PC-3 (cell line): ENCODE measurements at regions not wholly inside any gene's neighbourhood (a gene's known extent, or its start where the extent isn't known, plus 50 kb on each side); places are given as distances from the start of the nearest gene placed in this dataset.
"Not testable (repeated sequence)": the region's sequence is repeated elsewhere in the genome, so short reads cannot be mapped to it uniquely, and the experiment has no call there.

Experiments used
- ATAC-seq: fragments of 200-7000 bp; cut with Tn5 transposase; 2 replicates; pipeline ENCODE4 v1.9.1; 2020; ENCODE audit warnings: mild to moderate bottlenecking, moderate library complexity
- BruUV-seq: library from RNA; stranded (reverse); fragments of 400-500 nt; replicated peaks from 2 replicates; lab custom pipeline; 2021; lab: Mats Ljungman, UMichigan
- CTCF ChIA-PET: fragments of 300-600 bp; sonication (Branson Sonifier 250); formaldehyde crosslinking; loops from one replicate; lab custom pipeline; 2022; ENCODE audit warnings: antibody characterized with exemption; lab: Charles Lee
- POLR2A ChIA-PET: fragments of 300-600 bp; sonication (Branson Sonifier 250); formaldehyde crosslinking; loops from one replicate; lab custom pipeline; 2022; ENCODE audit warnings: antibody characterized with exemption; ENCODE audit not compliant: unreplicated experiment; lab: Charles Lee
- DNase-seq: peaks from one replicate; pipeline ENCODE4 v3.0.0-alpha.2; 2015
- H2AFZ ChIP-seq: fragments of 300-600 bp; sonication (generic); 2 replicates; pipeline ENCODE4 v1.6.0; 2016; ENCODE audit warnings: antibody characterized with exemption, low read length
- H3F3A ChIP-seq: fragments of 300-600 bp; sonication (generic); one replicate; pipeline ENCODE4 v1.6.0; 2017; ENCODE audit warnings: antibody characterized with exemption, low read length, control low read depth, mild to moderate bottlenecking; ENCODE audit not compliant: unreplicated experiment
- H3K27ac ChIP-seq: fragments of 300-600 bp; sonication (generic); 2 replicates; pipeline ENCODE4 v1.5.1; 2016; ENCODE audit warnings: mild to moderate bottlenecking, low read length
- H3K27me3 ChIP-seq: fragments of 300-600 bp; sonication (generic); 2 replicates; pipeline ENCODE4 v1.6.1; 2016; ENCODE audit warnings: low read length, mixed read lengths
- H3K36me3 ChIP-seq: fragments of 300-600 bp; sonication (generic); 2 replicates; pipeline ENCODE4 v1.6.1; 2016; ENCODE audit warnings: low read depth, mixed run types, low read length, mixed read lengths
- H3K4me1 ChIP-seq: fragments of 300-600 bp; sonication (generic); 2 replicates; pipeline ENCODE4 v1.5.1; 2016; ENCODE audit warnings: low read length; ENCODE audit not compliant: insufficient read depth
- H3K4me2 ChIP-seq: fragments of 300-600 bp; sonication (generic); 2 replicates; pipeline ENCODE4 v1.6.0; 2016; ENCODE audit warnings: low read length
- H3K4me3 ChIP-seq: fragments of 300-600 bp; sonication (generic); 2 replicates; pipeline ENCODE4 v1.5.1; 2016; ENCODE audit warnings: mild to moderate bottlenecking, low read length, mixed read lengths
- H3K79me2 ChIP-seq: fragments of 300-600 bp; sonication (generic); 2 replicates; pipeline ENCODE4 v1.6.1; 2017; ENCODE audit warnings: low read length, mixed read lengths
- H3K9ac ChIP-seq: fragments of 300-600 bp; sonication (generic); 2 replicates; pipeline ENCODE4 v1.6.0; 2016; ENCODE audit warnings: mild to moderate bottlenecking, low read length
- H3K9me2 ChIP-seq: fragments of 300-600 bp; sonication (generic); replicated peaks from 2 replicates; pipeline ENCODE4 v1.6.1; 2016; ENCODE audit warnings: mixed run types, low read length, mixed read lengths
- H3K9me3 ChIP-seq: fragments of 300-600 bp; sonication (generic); 2 replicates; pipeline ENCODE4 v1.6.1; 2016; ENCODE audit warnings: low read length, mixed read lengths
- H4K20me1 ChIP-seq: fragments of 300-600 bp; sonication (generic); 2 replicates; pipeline ENCODE4 v1.6.1; 2016; ENCODE audit warnings: low read length, mixed read lengths
- CTCF ChIP-seq: fragments of 300-600 bp; sonication (generic); conservative IDR thresholded peaks from 2 replicates; pipeline ENCODE4 v1.5.1; 2017; ENCODE audit warnings: antibody characterized with exemption, low read depth, mild to moderate bottlenecking, low read length
- EZH2 ChIP-seq: fragments of 300-600 bp; sonication (generic); IDR thresholded peaks from one replicate; pipeline ENCODE4 v1.6.1; 2017; ENCODE audit warnings: antibody characterized with exemption, mild to moderate bottlenecking, low read length; ENCODE audit not compliant: unreplicated experiment
- EZH2phosphoT487 ChIP-seq: fragments of 300-600 bp; sonication (generic); IDR thresholded peaks from 2 replicates; pipeline ENCODE4 v1.6.1; 2018; ENCODE audit warnings: mild to moderate bottlenecking, antibody characterized with exemption, low read length, borderline replicate concordance
- intact Hi-C: fragments of 100-400 bp; cut with micrococcal nuclease; formaldehyde crosslinking; loops from 2 replicates; pipeline ENCODE4 v1.9.0; 2023

GRCh38 chr10:9451211-9451773 lies 1396.8 kb downstream of the GATA3 start:
- H2AFZ ChIP-seq: no peak overlapping the region
- no peaks in the 10 kb centered on the region for H3K9me3 ChIP-seq
- TF ChIP-seq CTCF: no peak
- TF ChIP-seq EZH2: no peak
- TF ChIP-seq EZH2phosphoT487: no peak
- ATAC-seq (no peak), DNase-seq (no peak)
- no peak overlapping the region for H3K9ac ChIP-seq
- H3K79me2 ChIP-seq: no peaks in the 10 kb centered on the region
- H3K4me1 ChIP-seq: no peaks in the 10 kb centered on the region
- H3F3A ChIP-seq: no peaks in the 10 kb centered on the region
- no peaks in the 10 kb centered on the region for H3K9me2 ChIP-seq
- ChIA-PET POLR2A (no interaction called here), CTCF (no interaction called here)
- no peak overlapping the region for H3K4me3 ChIP-seq
- H3K27ac ChIP-seq: no peak overlapping the region
- H4K20me1 ChIP-seq: no peaks in the 10 kb centered on the region
- BruUV-seq: no TSS peak
- no peaks in the 10 kb centered on the region for H3K36me3 ChIP-seq
- H3K27me3 ChIP-seq: no peaks in the 10 kb centered on the region
- H3K4me2 ChIP-seq: no peak overlapping the region
- intact Hi-C loops: no loop called here

GRCh38 chr10:9452056-9452455 lies 1397.6 kb downstream of the GATA3 start:
- intact Hi-C loops: no loop called here
- Histone ChIP-seq H3K36me3 (no peaks in the 10 kb centered on the region), H3K4me2 (no peak overlapping the region), H3K79me2 (no peaks in the 10 kb centered on the region), H3K4me3 (no peak overlapping the region), H3K9me2 (no peaks in the 10 kb centered on the region), H4K20me1 (no peaks in the 10 kb centered on the region), H3K9ac (no peak overlapping the region), H3K4me1 (no peaks in the 10 kb centered on the region), H3F3A (no peaks in the 10 kb centered on the region), H3K27me3 (no peaks in the 10 kb centered on the region), H3K27ac (no peak overlapping the region), H2AFZ (no peak overlapping the region), H3K9me3 (no peaks in the 10 kb centered on the region)
- no peak for DNase-seq
- BruUV-seq: no TSS peak
- ChIA-PET POLR2A (no interaction called here), CTCF (no interaction called here)
- TF ChIP-seq EZH2phosphoT487 (no peak), CTCF (no peak), EZH2 (no peak)
- no peak for ATAC-seq

GRCh38 chr10:9453871-9454270 lies 1399.4 kb downstream of the GATA3 start:
- H3K4me1 ChIP-seq, DNase-seq, intact Hi-C loops, BruUV-seq, H3F3A ChIP-seq, H3K27ac ChIP-seq, ATAC-seq, H3K9me2 ChIP-seq, H3K36me3 ChIP-seq, H3K9me3 ChIP-seq, H4K20me1 ChIP-seq, H3K9ac ChIP-seq, H3K79me2 ChIP-seq, H2AFZ ChIP-seq, H3K4me3 ChIP-seq, H3K4me2 ChIP-seq, H3K27me3 ChIP-seq, POLR2A ChIA-PET, CTCF ChIA-PET: not testable (repeated sequence)
